Fibroblast of lung (primary cell): ENCODE measurements at regions not wholly inside any gene's neighbourhood (a gene's known extent, or its start where the extent isn't known, plus 50 kb on each side); places are given as distances from the start of the nearest gene placed in this dataset.

Source experiments
- EZH2 ChIP-seq: IDR thresholded peaks from 2 replicates; pipeline ENCODE4 v1.5.1; 2012; ENCODE audit warnings: low read length, control low read depth, mild to moderate bottlenecking; ENCODE audit errors: missing control alignments
- TF ChIP-seq, protein P1 (sequence below), 2 donors: IDR thresholded peaks in 1 of 2; conservative IDR thresholded peaks in 1 of 2; 1 replicate in 1 of 2; 2 replicates in 1 of 2; pipeline ENCODE4 v1.5.1; 2011 to 2012; ENCODE audit warnings: low read length in 2 of 2, control low read depth in 1 of 2, inconsistent platforms in 1 of 2, low read depth in 1 of 2, mild to moderate bottlenecking in 1 of 2

GRCh38 chr5:156093024-156093423, 233.9 kb upstream of the SGCD start:
- TF ChIP-seq, protein P1, sequence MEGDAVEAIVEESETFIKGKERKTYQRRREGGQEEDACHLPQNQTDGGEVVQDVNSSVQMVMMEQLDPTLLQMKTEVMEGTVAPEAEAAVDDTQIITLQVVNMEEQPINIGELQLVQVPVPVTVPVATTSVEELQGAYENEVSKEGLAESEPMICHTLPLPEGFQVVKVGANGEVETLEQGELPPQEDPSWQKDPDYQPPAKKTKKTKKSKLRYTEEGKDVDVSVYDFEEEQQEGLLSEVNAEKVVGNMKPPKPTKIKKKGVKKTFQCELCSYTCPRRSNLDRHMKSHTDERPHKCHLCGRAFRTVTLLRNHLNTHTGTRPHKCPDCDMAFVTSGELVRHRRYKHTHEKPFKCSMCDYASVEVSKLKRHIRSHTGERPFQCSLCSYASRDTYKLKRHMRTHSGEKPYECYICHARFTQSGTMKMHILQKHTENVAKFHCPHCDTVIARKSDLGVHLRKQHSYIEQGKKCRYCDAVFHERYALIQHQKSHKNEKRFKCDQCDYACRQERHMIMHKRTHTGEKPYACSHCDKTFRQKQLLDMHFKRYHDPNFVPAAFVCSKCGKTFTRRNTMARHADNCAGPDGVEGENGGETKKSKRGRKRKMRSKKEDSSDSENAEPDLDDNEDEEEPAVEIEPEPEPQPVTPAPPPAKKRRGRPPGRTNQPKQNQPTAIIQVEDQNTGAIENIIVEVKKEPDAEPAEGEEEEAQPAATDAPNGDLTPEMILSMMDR (conservative IDR thresholded peaks at IDR 0.05 in 1 of 2, IDR thresholded peaks at IDR 0.05 in 1 of 2; ENCODE audit: low read depth in 1 of 2, low read length in 2 of 2): no peak
- no peak for TF ChIP-seq EZH2
